ENCODE measurements at regions not wholly inside any gene's neighbourhood (a gene's known extent, or its start where the extent isn't known, plus 50 kb on each side); places are given as distances from the start of the nearest gene placed in this dataset.

GRCh38 chr18:71873695-71874094 is 670.4 kb downstream of the CBLN2 start:
- no peaks in the 10 kb centered on the region for H3K4me1 Mint-ChIP-seq (ENCODE audit: unreplicated experiment)
- peaks cover 9% of the 10 kb centered on the region for H3K9me3 Mint-ChIP-seq (ENCODE audit: unreplicated experiment)
- H3K4me3 Mint-ChIP-seq (ENCODE audit: unreplicated experiment): no peak overlapping the region
- no peaks in the 10 kb centered on the region for H3K27me3 Mint-ChIP-seq (ENCODE audit: unreplicated experiment)
- H3K36me3 Mint-ChIP-seq (ENCODE audit: low read depth, unreplicated experiment): no peaks in the 10 kb centered on the region
- no peak overlapping the region for H3K27ac Mint-ChIP-seq (ENCODE audit: unreplicated experiment)
- DNase-seq (ENCODE audit: low spot score): no peak
- no peak for TF ChIP-seq CTCF (IDR thresholded peaks at IDR 0.05; ENCODE audit: unreplicated experiment)

DNA sequence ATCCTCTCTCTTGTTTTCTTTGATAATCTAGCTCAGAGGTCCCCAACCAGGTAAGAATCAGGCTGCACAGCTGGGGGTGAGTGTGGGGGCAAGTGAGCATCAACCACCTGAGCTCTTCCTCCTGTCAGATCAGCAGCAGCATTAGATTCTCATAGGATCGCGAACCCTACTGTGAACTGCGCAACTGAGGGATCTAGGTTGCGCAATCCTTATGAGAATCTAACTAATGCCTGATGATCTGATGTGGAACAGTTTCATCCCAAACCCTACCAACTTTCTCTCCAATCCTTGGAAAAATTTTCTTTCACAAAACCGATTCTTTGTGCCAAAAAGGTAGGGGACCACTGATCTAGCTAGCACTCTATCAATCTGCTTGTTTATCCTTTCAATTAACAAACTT is 678.3 kb downstream of the CBLN2 start:
- TF ChIP-seq CTCF (IDR thresholded peaks at IDR 0.05; ENCODE audit: unreplicated experiment): no peak
- no peak overlapping the region for H3K27ac Mint-ChIP-seq (ENCODE audit: unreplicated experiment)
- peaks cover 3% of the 10 kb centered on the region for H3K9me3 Mint-ChIP-seq (ENCODE audit: unreplicated experiment)
- H3K36me3 Mint-ChIP-seq (ENCODE audit: low read depth, unreplicated experiment): no peaks in the 10 kb centered on the region
- no peaks in the 10 kb centered on the region for H3K4me1 Mint-ChIP-seq (ENCODE audit: unreplicated experiment)
- DNase-seq (ENCODE audit: low spot score): no peak
- H3K4me3 Mint-ChIP-seq (ENCODE audit: unreplicated experiment): no peak overlapping the region
- no peaks in the 10 kb centered on the region for H3K27me3 Mint-ChIP-seq (ENCODE audit: unreplicated experiment)

- Mint-ChIP-seq H3K4me1 (ENCODE audit: unreplicated experiment) (no peaks in the 10 kb centered on the region), H3K27ac (ENCODE audit: unreplicated experiment) (no peak overlapping the region), H3K27me3 (ENCODE audit: unreplicated experiment) (peaks cover 4% of the 10 kb centered on the region), H3K9me3 (ENCODE audit: unreplicated experiment) (peaks cover 24% of the 10 kb centered on the region), H3K36me3 (ENCODE audit: low read depth, unreplicated experiment) (no peaks in the 10 kb centered on the region), H3K4me3 (ENCODE audit: unreplicated experiment) (no peak overlapping the region)
- no peak for DNase-seq (ENCODE audit: low spot score)
- TF ChIP-seq CTCF (IDR thresholded peaks at IDR 0.05; ENCODE audit: unreplicated experiment): no peak
These were observed 693.5 kb downstream of the CBLN2 start for GRCh38 chr18:71850602-71851001.

DNA sequence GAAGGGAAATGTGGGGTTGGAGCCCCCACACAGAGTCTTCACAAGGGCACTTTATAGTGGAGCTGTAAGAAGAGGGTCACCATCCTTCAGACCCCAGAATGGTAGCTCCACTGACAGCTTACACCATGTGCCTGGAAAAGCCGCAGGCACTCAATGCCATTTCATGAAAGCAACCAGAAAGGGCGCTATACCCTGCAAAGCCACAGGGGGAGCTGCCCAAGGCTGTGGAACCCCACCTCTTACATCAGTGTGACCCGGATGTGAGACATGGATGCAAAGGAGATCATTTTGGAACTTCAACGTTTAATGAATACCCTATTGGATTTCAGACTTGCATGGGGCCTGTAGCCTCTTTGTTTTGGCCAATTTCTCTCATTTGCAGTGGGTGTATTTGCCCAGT is 694.7 kb downstream of the CBLN2 start:
- no peaks in the 10 kb centered on the region for H3K36me3 Mint-ChIP-seq (ENCODE audit: low read depth, unreplicated experiment)
- H3K27ac Mint-ChIP-seq (ENCODE audit: unreplicated experiment): no peak overlapping the region
- H3K4me3 Mint-ChIP-seq (ENCODE audit: unreplicated experiment): no peak overlapping the region
- TF ChIP-seq CTCF (IDR thresholded peaks at IDR 0.05; ENCODE audit: unreplicated experiment): no peak
- no peak for DNase-seq (ENCODE audit: low spot score)
- H3K27me3 Mint-ChIP-seq (ENCODE audit: unreplicated experiment): peaks cover 4% of the 10 kb centered on the region
- H3K4me1 Mint-ChIP-seq (ENCODE audit: unreplicated experiment): no peaks in the 10 kb centered on the region
- peaks cover 24% of the 10 kb centered on the region for H3K9me3 Mint-ChIP-seq (ENCODE audit: unreplicated experiment)

DNA sequence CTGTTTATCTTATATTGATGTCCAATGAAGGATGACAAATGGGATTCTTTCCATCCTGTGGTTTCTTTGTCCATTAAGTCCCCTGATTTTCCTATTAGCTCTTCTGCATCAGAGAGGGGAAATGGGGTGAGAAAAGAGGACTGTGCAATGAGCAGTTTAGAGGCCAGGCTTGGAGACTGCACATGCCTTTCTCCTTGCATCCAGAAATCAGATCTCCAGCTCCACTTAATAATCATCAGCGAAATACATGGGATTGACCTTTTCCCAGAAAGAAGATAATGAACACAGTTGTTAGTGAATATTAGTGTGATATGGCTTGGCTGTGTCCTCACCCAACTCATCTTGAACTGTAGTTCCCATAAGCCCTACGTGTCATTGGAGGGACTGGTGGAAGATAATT is 697.4 kb downstream of the CBLN2 start:
- DNase-seq (ENCODE audit: low spot score): no peak
- peaks cover 23% of the 10 kb centered on the region for H3K9me3 Mint-ChIP-seq (ENCODE audit: unreplicated experiment)
- H3K4me3 Mint-ChIP-seq (ENCODE audit: unreplicated experiment): no peak overlapping the region
- H3K36me3 Mint-ChIP-seq (ENCODE audit: low read depth, unreplicated experiment): no peaks in the 10 kb centered on the region
- peaks cover 4% of the 10 kb centered on the region for H3K27me3 Mint-ChIP-seq (ENCODE audit: unreplicated experiment)
- no peaks in the 10 kb centered on the region for H3K4me1 Mint-ChIP-seq (ENCODE audit: unreplicated experiment)
- no peak overlapping the region for H3K27ac Mint-ChIP-seq (ENCODE audit: unreplicated experiment)
- no peak for TF ChIP-seq CTCF (IDR thresholded peaks at IDR 0.05; ENCODE audit: unreplicated experiment)

Measured in endothelial cell (in vitro differentiated cells).